Liver (tissue), 8 donors: ENCODE measurements at regions not wholly inside any gene's neighbourhood (a gene's known extent, or its start where the extent isn't known, plus 50 kb on each side); places are given as distances from the start of the nearest gene placed in this dataset.

ENCODE experiments used
- DNase-seq: peaks from one replicate; pipeline ENCODE4 v3.0.0-alpha.2; 2017; ENCODE audit warnings: low spot score
- H3K27ac ChIP-seq, 2 donors: one replicate each; pipeline ENCODE4 v1.7.0; 2013; ENCODE audit warnings: inconsistent platforms in 2 of 2, low read length in 2 of 2, control low read depth in 1 of 2, low read depth in 1 of 2, mild to moderate bottlenecking in 1 of 2
- H3K27me3 ChIP-seq, 4 donors: one replicate each; pipeline versions ENCODE4 v1.6.1 to v1.7.0; 2013; ENCODE audit warnings: low read length in 3 of 4, inconsistent platforms in 1 of 4, mild to moderate bottlenecking in 1 of 4, moderate library complexity in 1 of 4; ENCODE audit not compliant: control insufficient read depth in 4 of 4, insufficient read depth in 4 of 4
- H3K36me3 ChIP-seq, 4 donors: one replicate each; pipeline versions ENCODE4 v1.6.1 to v1.7.0; 2013; ENCODE audit warnings: low read length in 3 of 4, mild to moderate bottlenecking in 3 of 4, low read depth in 1 of 4, moderate library complexity in 1 of 4; ENCODE audit not compliant: control insufficient read depth in 4 of 4, insufficient read depth in 3 of 4
- H3K4me1 ChIP-seq, 4 donors: one replicate each; pipeline versions ENCODE4 v1.6.1 to v1.7.0; 2013; ENCODE audit warnings: low read length in 3 of 4, mild to moderate bottlenecking in 3 of 4, moderate library complexity in 1 of 4; ENCODE audit not compliant: control insufficient read depth in 4 of 4, insufficient read depth in 4 of 4
- H3K4me3 ChIP-seq, 3 donors: one replicate each; pipeline versions ENCODE4 v1.6.1 to v1.7.0; 2013; ENCODE audit warnings: low read length in 3 of 3, control low read depth in 1 of 3, low read depth in 1 of 3, mild to moderate bottlenecking in 1 of 3
- H3K9ac ChIP-seq, 2 donors: one replicate each; pipeline ENCODE4 v1.7.0; 2013; ENCODE audit warnings: low read length in 2 of 2, mild to moderate bottlenecking in 2 of 2, moderate library complexity in 2 of 2, control low read depth in 1 of 2, low read depth in 1 of 2
- H3K9me3 ChIP-seq, 4 donors: one replicate each; pipeline versions ENCODE4 v1.6.1 to v1.7.0; 2013; ENCODE audit warnings: low read length in 3 of 4; ENCODE audit not compliant: control insufficient read depth in 4 of 4
- CTCF ChIP-seq: fragments of 150-350 bp; IDR thresholded peaks from 2 replicates; pipeline ENCODE4 v1.5.1; 2017; ENCODE audit warnings: improper control_type of control experiment, low read depth, low read length; ENCODE audit not compliant: missing input control
- EGR1 ChIP-seq, 2 donors: IDR thresholded peaks; 2 replicates each; pipeline ENCODE4 v1.6.1; 2016 to 2018; ENCODE audit warnings: antibody characterized with exemption in 2 of 2, low read depth in 2 of 2
- FOXA1 ChIP-seq: IDR thresholded peaks from 2 replicates; pipeline ENCODE4 v1.6.1; 2016; ENCODE audit warnings: antibody characterized with exemption
- FOXA2 ChIP-seq: IDR thresholded peaks from 2 replicates; pipeline ENCODE4 v1.6.1; 2016; ENCODE audit warnings: antibody characterized with exemption
- GABPA ChIP-seq, 2 donors: IDR thresholded peaks in 1 of 2; conservative IDR thresholded peaks in 1 of 2; 2 replicates each; pipeline ENCODE4 v1.6.1; 2016; ENCODE audit warnings: antibody characterized with exemption in 2 of 2, mild to moderate bottlenecking in 1 of 2, moderate library complexity in 1 of 2
- HNF4A ChIP-seq, 2 donors: conservative IDR thresholded peaks; 2 replicates each; pipeline ENCODE4 v1.6.1; 2016; ENCODE audit warnings: antibody characterized with exemption in 2 of 2, mild to moderate bottlenecking in 2 of 2
- HNF4G ChIP-seq: IDR thresholded peaks from 2 replicates; pipeline ENCODE4 v1.6.1; 2016; ENCODE audit warnings: antibody characterized with exemption
- JUND ChIP-seq, 2 donors: IDR thresholded peaks; 2 replicates each; pipeline ENCODE4 v1.6.1; 2016; ENCODE audit warnings: antibody characterized with exemption in 2 of 2
- MAX ChIP-seq: IDR thresholded peaks from 2 replicates; pipeline ENCODE4 v1.6.1; 2016; ENCODE audit warnings: antibody characterized with exemption
- NR2F2 ChIP-seq: IDR thresholded peaks from 2 replicates; pipeline ENCODE4 v1.6.1; 2016; ENCODE audit warnings: antibody characterized with exemption
- RAD21 ChIP-seq, 2 donors: IDR thresholded peaks; 2 replicates each; pipeline ENCODE4 v1.6.1; 2016; ENCODE audit warnings: antibody characterized with exemption in 2 of 2, mild to moderate bottlenecking in 2 of 2
- REST ChIP-seq: IDR thresholded peaks from 2 replicates; pipeline ENCODE4 v1.6.1; 2016; ENCODE audit warnings: antibody characterized with exemption, mild to moderate bottlenecking
- RXRA ChIP-seq, 2 donors: IDR thresholded peaks; 2 replicates each; pipeline ENCODE4 v1.6.1; 2017 to 2018; ENCODE audit warnings: antibody characterized with exemption in 2 of 2, mild to moderate bottlenecking in 1 of 2
- SP1 ChIP-seq: IDR thresholded peaks from 2 replicates; pipeline ENCODE4 v1.6.1; 2018; ENCODE audit warnings: antibody characterized with exemption, mild to moderate bottlenecking
- TAF1 ChIP-seq: conservative IDR thresholded peaks from 2 replicates; pipeline ENCODE4 v1.6.1; 2016; ENCODE audit warnings: antibody characterized with exemption, mild to moderate bottlenecking
- ZBTB33 ChIP-seq: IDR thresholded peaks from 2 replicates; pipeline ENCODE4 v1.6.1; 2016; ENCODE audit warnings: antibody characterized with exemption
- WGBS: extraction: QIAGEN DNeasy Blood & Tissue Kit; methylation state at CpG from one replicate; pipeline ENCODE4 v1.1.7; 2013; 5-methylcytosine and 5-hydroxymethylcytosine counted together
- donor health status: healthy.
- donor health status: healthy.
- donor health status: healthy.
- donor health status: healthy.
- donor health status: healthy.

GRCh38 chr2:12594590-12594989 lies 122.1 kb upstream of the TRIB2 start:
- Histone ChIP-seq H3K9me3 (no peaks in the 10 kb centered on the region), H3K4me3 (no peak overlapping the region), H3K27me3 (no peaks in the 10 kb centered on the region), H3K27ac (no peak overlapping the region), H3K9ac (no peak overlapping the region), H3K4me1 (no peaks in the 10 kb centered on the region), H3K36me3 (no peaks in the 10 kb centered on the region)
- TF ChIP-seq CTCF (no peak), EGR1 (IDR thresholded peaks at IDR 0.05; ENCODE audit: low read depth in 2 of 2) (no peak), RAD21 (IDR thresholded peaks at IDR 0.05) (no peak), RXRA (IDR thresholded peaks at IDR 0.05) (no peak), NR2F2 (no peak), GABPA (IDR thresholded peaks at IDR 0.05 in 1 of 2, conservative IDR thresholded peaks at IDR 0.05 in 1 of 2) (no peak), FOXA2 (no peak), FOXA1 (no peak), TAF1 (no peak), JUND (IDR thresholded peaks at IDR 0.05) (no peak), MAX (no peak), SP1 (no peak), ZBTB33 (no peak), HNF4A (conservative IDR thresholded peaks at IDR 0.05) (no peak), REST (no peak), HNF4G (no peak)
- no peak for DNase-seq
- 91% methylated on average over 4 of the region's 4 CpGs for WGBS

GRCh38 chr2:12596771-12597170 lies 120.0 kb upstream of the TRIB2 start:
- no peaks in the 10 kb centered on the region for H3K4me1 ChIP-seq
- DNase-seq, result no peak
- no peaks in the 10 kb centered on the region for H3K36me3 ChIP-seq
- H3K27me3 ChIP-seq, result no peaks in the 10 kb centered on the region
- H3K4me3 ChIP-seq, result no peak overlapping the region
- WGBS, result 86% methylated on average over 3 of the region's 3 CpGs
- H3K9me3 ChIP-seq, result no peaks in the 10 kb centered on the region
- H3K9ac ChIP-seq, result no peak overlapping the region
- H3K27ac ChIP-seq, result no peak overlapping the region
- no peak for TF ChIP-seq SP1
- TF ChIP-seq REST, result no peak
- TF ChIP-seq FOXA1, result no peak
- no peak for TF ChIP-seq JUND (IDR thresholded peaks at IDR 0.05)
- no peak for TF ChIP-seq NR2F2
- TF ChIP-seq ZBTB33, result no peak
- TF ChIP-seq MAX, result no peak
- no peak for TF ChIP-seq TAF1
- TF ChIP-seq GABPA (IDR thresholded peaks at IDR 0.05 in 1 of 2, conservative IDR thresholded peaks at IDR 0.05 in 1 of 2), result no peak
